ENCODE measurements at regions not wholly inside any gene's neighbourhood (a gene's known extent, or its start where the extent isn't known, plus 50 kb on each side); places are given as distances from the start of the nearest gene placed in this dataset.

GRCh38 chr13:26919311-26919710, 158.7 kb upstream of the GPR12 start:
- no peak overlapping the region for H3K4me3 Mint-ChIP-seq
- TF ChIP-seq CTCF (conservative IDR thresholded peaks at IDR 0.05) = no peak

GRCh38 chr13:26914624-26915023, 154.0 kb upstream of the GPR12 start:
- TF ChIP-seq CTCF (conservative IDR thresholded peaks at IDR 0.05) = no peak
- no peaks in the 10 kb centered on the region for H3K27me3 Mint-ChIP-seq (ENCODE audit: low read depth)
- no peak overlapping the region for H3K4me3 Mint-ChIP-seq
- H3K9me3 Mint-ChIP-seq = no peaks in the 10 kb centered on the region
- DNase-seq (ENCODE audit: low read depth, low spot score) = no peak
- H3K4me1 Mint-ChIP-seq = peaks cover 9% of the 10 kb centered on the region
- no peaks in the 10 kb centered on the region for H3K36me3 Mint-ChIP-seq (ENCODE audit: low read depth)
- no peak overlapping the region for H3K27ac Mint-ChIP-seq (ENCODE audit: unreplicated experiment)

More at GRCh38 chr13:26919311-26919710, 158.7 kb upstream of the GPR12 start:
- Mint-ChIP-seq H3K9me3 (no peaks in the 10 kb centered on the region), H3K27ac (ENCODE audit: unreplicated experiment) (no peak overlapping the region), H3K4me1 (peaks cover 4% of the 10 kb centered on the region), H3K36me3 (ENCODE audit: low read depth) (no peaks in the 10 kb centered on the region), H3K27me3 (ENCODE audit: low read depth) (no peaks in the 10 kb centered on the region)
- DNase-seq (ENCODE audit: low read depth, low spot score) = no peak

- H3K36me3 Mint-ChIP-seq (ENCODE audit: low read depth) = no peaks in the 10 kb centered on the region
- H3K4me3 Mint-ChIP-seq = no peak overlapping the region
- no peak for TF ChIP-seq CTCF (conservative IDR thresholded peaks at IDR 0.05)
- H3K27ac Mint-ChIP-seq (ENCODE audit: unreplicated experiment) = no peak overlapping the region
- H3K4me1 Mint-ChIP-seq = peaks cover 9% of the 10 kb centered on the region
- DNase-seq (ENCODE audit: low read depth, low spot score) = no peak
- no peaks in the 10 kb centered on the region for H3K27me3 Mint-ChIP-seq (ENCODE audit: low read depth)
- H3K9me3 Mint-ChIP-seq = no peaks in the 10 kb centered on the region
Measured at GRCh38 chr13:26914148-26914547, 153.6 kb upstream of the GPR12 start.

- Mint-ChIP-seq H3K4me3 (no peak overlapping the region), H3K36me3 (ENCODE audit: low read depth) (no peaks in the 10 kb centered on the region), H3K27ac (ENCODE audit: unreplicated experiment) (no peak overlapping the region), H3K27me3 (ENCODE audit: low read depth) (peaks cover 3% of the 10 kb centered on the region), H3K9me3 (no peaks in the 10 kb centered on the region), H3K4me1 (peaks cover 9% of the 10 kb centered on the region)
- no peak for TF ChIP-seq CTCF (conservative IDR thresholded peaks at IDR 0.05)
- DNase-seq (ENCODE audit: low read depth, low spot score) = no peak
Measured at GRCh38 chr13:26910754-26911465, 150.3 kb upstream of the GPR12 start.

- peaks cover 5% of the 10 kb centered on the region for H3K4me1 Mint-ChIP-seq
- no peaks in the 10 kb centered on the region for H3K9me3 Mint-ChIP-seq
- DNase-seq (ENCODE audit: low read depth, low spot score) = no peak
- H3K36me3 Mint-ChIP-seq (ENCODE audit: low read depth) = no peaks in the 10 kb centered on the region
- H3K4me3 Mint-ChIP-seq = no peak overlapping the region
- H3K27ac Mint-ChIP-seq (ENCODE audit: unreplicated experiment) = no peak overlapping the region
- TF ChIP-seq CTCF (conservative IDR thresholded peaks at IDR 0.05) = no peak
- H3K27me3 Mint-ChIP-seq (ENCODE audit: low read depth) = peaks cover 3% of the 10 kb centered on the region
Measured at GRCh38 chr13:26909477-26909876, 148.9 kb upstream of the GPR12 start.
